GM18951 (cell line): ENCODE measurements at regions not wholly inside any gene's neighbourhood (a gene's known extent, or its start where the extent isn't known, plus 50 kb on each side); places are given as distances from the start of the nearest gene placed in this dataset.
"Not testable (repeated sequence)": the region's sequence is repeated elsewhere in the genome, so short reads cannot be mapped to it uniquely, and the experiment has no call there.

ENCODE experiments used
- POLR2A ChIP-seq: IDR thresholded peaks from 4 replicates; pipeline ENCODE4 v1.6.1; 2011; ENCODE audit warnings: mild to moderate bottlenecking; ENCODE audit not compliant: insufficient read length, insufficient read depth; ENCODE audit errors: extremely low read depth
- in situ Hi-C: fragments of 300-500 bp; cut with MboI; formaldehyde crosslinking; loops from one replicate; pipeline ENCODE4 v1.12.0; 2022; ENCODE audit warnings: low sequenced_read_pairs, mixed read lengths, inconsistent platforms; ENCODE audit not compliant: unreplicated experiment

DNA sequence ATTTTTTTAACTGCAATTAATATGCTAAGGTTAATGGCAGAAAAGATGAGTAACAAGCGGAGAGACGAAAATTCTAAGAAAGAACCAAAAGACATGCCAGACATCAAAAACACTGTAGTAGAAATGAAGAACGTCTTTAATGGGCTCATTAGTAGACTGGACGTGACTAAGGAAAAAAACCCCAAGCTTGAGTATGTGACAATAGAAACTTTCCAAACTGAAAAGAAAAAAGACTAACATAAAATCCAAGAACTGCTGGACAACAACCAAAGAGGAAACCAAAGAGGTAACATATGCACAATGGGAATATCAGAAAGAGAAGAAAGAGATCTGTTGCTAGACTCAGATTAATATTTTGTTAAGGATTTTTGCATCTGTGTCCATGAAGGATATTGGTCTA lies 94.6 kb upstream of the SETMAR start:
- in situ Hi-C loops: no loop called here

DNA sequence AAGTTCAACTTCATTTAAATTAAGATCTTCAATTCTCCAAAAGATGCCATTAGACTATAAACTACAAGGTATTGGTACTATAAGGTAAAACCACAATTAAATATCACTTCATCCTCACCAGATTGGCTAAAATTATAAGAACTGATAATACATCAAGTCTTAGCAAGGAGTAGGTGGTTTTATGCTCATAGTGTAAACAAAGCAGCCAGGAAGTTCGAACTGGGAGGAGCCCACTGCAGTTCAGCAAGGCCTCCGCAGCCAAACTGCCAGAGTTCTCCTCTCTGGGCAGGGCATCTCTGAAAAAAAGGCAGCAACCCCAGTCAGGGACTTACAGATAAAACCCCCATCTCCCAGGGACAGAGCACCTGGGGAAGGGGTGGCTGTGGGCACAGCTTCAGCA lies 91.6 kb upstream of the SETMAR start:
- in situ Hi-C loops: no loop called here

More for the DNA sequence above, 94.6 kb upstream of the SETMAR start:
- no peak for TF ChIP-seq POLR2A

DNA sequence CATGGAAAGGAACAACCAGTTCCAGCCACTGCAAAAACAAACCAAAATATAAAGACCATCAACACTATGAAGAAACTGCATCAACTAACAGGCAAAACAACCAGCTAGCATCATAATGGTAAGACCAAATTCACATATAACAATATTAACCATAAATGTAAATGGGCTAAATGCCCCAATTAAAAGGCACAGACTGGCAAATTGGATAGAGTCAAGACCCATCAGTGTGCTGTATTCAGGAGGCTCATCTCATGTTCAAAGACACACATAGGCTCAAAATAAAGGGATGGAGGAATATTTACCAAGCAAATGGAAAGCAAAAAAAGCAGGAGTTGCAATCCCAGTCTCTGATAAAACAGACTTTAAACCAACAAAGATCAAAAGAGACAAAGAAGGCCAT lies 89.7 kb upstream of the SETMAR start:
- in situ Hi-C loops: not testable (repeated sequence)

More for the DNA sequence above, 91.6 kb upstream of the SETMAR start:
- no peak for TF ChIP-seq POLR2A

- in situ Hi-C loops: not testable (repeated sequence)
Measured at GRCh38 chr3:4216974-4217373, 86.2 kb upstream of the SETMAR start.

GRCh38 chr3:4218456-4219226 lies 84.5 kb upstream of the SETMAR start:
- in situ Hi-C loops: no loop called here

DNA sequence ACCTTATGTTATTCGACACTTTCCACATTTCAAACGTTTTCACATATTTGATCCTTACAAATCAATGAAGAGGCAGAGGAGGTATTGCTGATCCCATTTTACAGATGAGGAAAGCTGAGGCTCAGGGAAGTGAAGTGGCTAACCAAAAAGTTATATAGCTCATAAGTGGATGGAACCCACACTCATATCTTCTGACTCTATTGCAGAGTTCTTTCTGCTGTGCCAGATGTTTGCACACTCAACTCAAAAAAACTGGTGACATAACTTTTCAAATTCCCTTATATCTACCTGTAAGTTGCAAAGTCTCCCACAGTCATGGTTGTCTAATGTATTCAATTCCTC lies 84.0 kb upstream of the SETMAR start:
- no peak for TF ChIP-seq POLR2A

More at GRCh38 chr3:4218456-4219226, 84.5 kb upstream of the SETMAR start:
- no peak for TF ChIP-seq POLR2A

GRCh38 chr3:4220065-4220464 lies 83.1 kb upstream of the SETMAR start:
- TF ChIP-seq POLR2A: no peak
- in situ Hi-C loops: no loop called here

More for the DNA sequence above, 84.0 kb upstream of the SETMAR start:
- in situ Hi-C loops: no loop called here

- in situ Hi-C loops: no loop called here
- no peak for TF ChIP-seq POLR2A
Measured at GRCh38 chr3:4222574-4223175, 80.5 kb upstream of the SETMAR start.

GRCh38 chr3:4223777-4224176 lies 79.4 kb upstream of the SETMAR start:
- TF ChIP-seq POLR2A: no peak
- in situ Hi-C loops: no loop called here

DNA sequence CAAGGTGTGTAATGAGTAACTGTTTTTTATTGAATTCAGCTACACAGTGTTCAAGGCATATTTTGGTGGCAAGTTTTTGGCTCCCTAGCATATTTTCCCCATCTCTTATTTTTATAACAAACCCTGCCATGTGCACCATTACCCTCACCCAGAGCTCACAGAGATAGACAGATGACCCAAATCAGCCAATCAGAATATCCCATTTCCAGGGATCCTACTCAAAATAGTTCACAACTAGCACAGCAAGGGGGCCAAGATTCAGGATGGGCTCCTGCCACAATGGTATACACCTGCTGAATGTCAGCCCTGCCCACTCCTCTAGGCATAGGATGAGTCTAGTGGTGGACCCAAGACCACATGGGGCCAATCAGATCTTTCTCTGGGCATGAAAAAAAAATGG lies 78.8 kb upstream of the SETMAR start:
- in situ Hi-C loops: no loop called here
- TF ChIP-seq POLR2A: no peak

- TF ChIP-seq POLR2A: no peak
- in situ Hi-C loops: no loop called here
Measured at GRCh38 chr3:4225005-4225471, 78.1 kb upstream of the SETMAR start.

- TF ChIP-seq POLR2A: no peak
- in situ Hi-C loops: no loop called here
Measured at GRCh38 chr3:4228295-4228694, 74.9 kb upstream of the SETMAR start.

DNA sequence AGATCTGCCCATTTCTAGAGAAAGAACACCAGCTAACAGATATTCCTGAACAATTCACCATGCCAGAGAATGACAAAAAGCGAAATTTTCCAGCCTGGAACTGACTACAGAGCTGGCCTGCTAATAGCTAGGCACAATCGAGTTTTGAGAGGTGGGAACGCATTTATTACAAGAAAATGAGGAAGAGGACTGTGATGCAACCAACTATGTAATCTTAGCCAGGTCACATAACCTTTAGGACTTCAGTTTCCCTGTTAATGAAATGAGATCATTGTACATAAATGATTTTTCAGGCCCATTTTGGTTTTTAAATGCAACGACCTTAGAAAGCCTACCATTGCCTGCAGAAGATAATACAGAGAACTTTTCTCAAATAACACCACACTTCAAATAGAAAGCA lies 72.1 kb upstream of the SETMAR start:
- no peak for TF ChIP-seq POLR2A
- in situ Hi-C loops: no loop called here

DNA sequence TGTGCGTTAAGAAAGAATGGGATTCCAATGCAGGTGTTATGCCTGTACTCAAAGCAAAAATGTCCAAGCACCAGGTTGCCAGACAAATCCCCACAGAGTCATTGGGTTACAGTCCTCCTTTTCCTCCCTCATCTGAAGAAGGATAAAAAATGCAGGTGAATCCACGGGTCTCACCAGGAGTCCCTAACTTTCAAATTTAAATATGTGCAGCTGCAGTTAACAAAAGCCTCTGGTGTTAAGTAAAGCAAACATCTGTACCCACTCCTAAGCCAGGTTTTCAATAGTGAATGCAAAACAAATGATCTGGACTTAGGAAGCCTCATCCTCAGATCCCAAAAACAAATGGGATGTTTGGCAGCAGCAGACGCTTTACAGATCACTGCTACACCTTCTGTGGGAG lies 70.4 kb upstream of the SETMAR start:
- in situ Hi-C loops: no loop called here
- no peak for TF ChIP-seq POLR2A
